Liver (tissue), 8 donors: ENCODE measurements at regions not wholly inside any gene's neighbourhood (a gene's known extent, or its start where the extent isn't known, plus 50 kb on each side); places are given as distances from the start of the nearest gene placed in this dataset.

Experiments
- DNase-seq: peaks from one replicate; pipeline ENCODE4 v3.0.0-alpha.2; 2017; ENCODE audit warnings: low spot score
- H3K27ac ChIP-seq, 2 donors: one replicate each; pipeline ENCODE4 v1.7.0; 2013; ENCODE audit warnings: inconsistent platforms in 2 of 2, low read length in 2 of 2, control low read depth in 1 of 2, low read depth in 1 of 2, mild to moderate bottlenecking in 1 of 2
- H3K27me3 ChIP-seq, 4 donors: one replicate each; pipeline versions ENCODE4 v1.6.1 to v1.7.0; 2013; ENCODE audit warnings: low read length in 3 of 4, inconsistent platforms in 1 of 4, mild to moderate bottlenecking in 1 of 4, moderate library complexity in 1 of 4; ENCODE audit not compliant: control insufficient read depth in 4 of 4, insufficient read depth in 4 of 4
- H3K36me3 ChIP-seq, 4 donors: one replicate each; pipeline versions ENCODE4 v1.6.1 to v1.7.0; 2013; ENCODE audit warnings: low read length in 3 of 4, mild to moderate bottlenecking in 3 of 4, low read depth in 1 of 4, moderate library complexity in 1 of 4; ENCODE audit not compliant: control insufficient read depth in 4 of 4, insufficient read depth in 3 of 4
- H3K4me1 ChIP-seq, 4 donors: one replicate each; pipeline versions ENCODE4 v1.6.1 to v1.7.0; 2013; ENCODE audit warnings: low read length in 3 of 4, mild to moderate bottlenecking in 3 of 4, moderate library complexity in 1 of 4; ENCODE audit not compliant: control insufficient read depth in 4 of 4, insufficient read depth in 4 of 4
- H3K4me3 ChIP-seq, 3 donors: one replicate each; pipeline versions ENCODE4 v1.6.1 to v1.7.0; 2013; ENCODE audit warnings: low read length in 3 of 3, control low read depth in 1 of 3, low read depth in 1 of 3, mild to moderate bottlenecking in 1 of 3
- H3K9ac ChIP-seq, 2 donors: one replicate each; pipeline ENCODE4 v1.7.0; 2013; ENCODE audit warnings: low read length in 2 of 2, mild to moderate bottlenecking in 2 of 2, moderate library complexity in 2 of 2, control low read depth in 1 of 2, low read depth in 1 of 2
- H3K9me3 ChIP-seq, 4 donors: one replicate each; pipeline versions ENCODE4 v1.6.1 to v1.7.0; 2013; ENCODE audit warnings: low read length in 3 of 4; ENCODE audit not compliant: control insufficient read depth in 4 of 4
- ATF3 ChIP-seq: IDR thresholded peaks from 2 replicates; pipeline ENCODE4 v1.6.1; 2016; ENCODE audit warnings: antibody characterized with exemption
- CTCF ChIP-seq: fragments of 150-350 bp; IDR thresholded peaks from 2 replicates; pipeline ENCODE4 v1.5.1; 2017; ENCODE audit warnings: improper control_type of control experiment, low read depth, low read length; ENCODE audit not compliant: missing input control
- EGR1 ChIP-seq, 2 donors: IDR thresholded peaks; 2 replicates each; pipeline ENCODE4 v1.6.1; 2016 to 2018; ENCODE audit warnings: antibody characterized with exemption in 2 of 2, low read depth in 2 of 2
- FOXA1 ChIP-seq: IDR thresholded peaks from 2 replicates; pipeline ENCODE4 v1.6.1; 2016; ENCODE audit warnings: antibody characterized with exemption
- FOXA2 ChIP-seq: IDR thresholded peaks from 2 replicates; pipeline ENCODE4 v1.6.1; 2016; ENCODE audit warnings: antibody characterized with exemption
- GABPA ChIP-seq, 2 donors: IDR thresholded peaks in 1 of 2; conservative IDR thresholded peaks in 1 of 2; 2 replicates each; pipeline ENCODE4 v1.6.1; 2016; ENCODE audit warnings: antibody characterized with exemption in 2 of 2, mild to moderate bottlenecking in 1 of 2, moderate library complexity in 1 of 2
- HNF4A ChIP-seq, 2 donors: conservative IDR thresholded peaks; 2 replicates each; pipeline ENCODE4 v1.6.1; 2016; ENCODE audit warnings: antibody characterized with exemption in 2 of 2, mild to moderate bottlenecking in 2 of 2
- HNF4G ChIP-seq: IDR thresholded peaks from 2 replicates; pipeline ENCODE4 v1.6.1; 2016; ENCODE audit warnings: antibody characterized with exemption
- JUND ChIP-seq, 2 donors: IDR thresholded peaks; 2 replicates each; pipeline ENCODE4 v1.6.1; 2016; ENCODE audit warnings: antibody characterized with exemption in 2 of 2
- NR2F2 ChIP-seq: IDR thresholded peaks from 2 replicates; pipeline ENCODE4 v1.6.1; 2016; ENCODE audit warnings: antibody characterized with exemption
- RAD21 ChIP-seq, 2 donors: IDR thresholded peaks; 2 replicates each; pipeline ENCODE4 v1.6.1; 2016; ENCODE audit warnings: antibody characterized with exemption in 2 of 2, mild to moderate bottlenecking in 2 of 2
- RXRA ChIP-seq, 2 donors: IDR thresholded peaks; 2 replicates each; pipeline ENCODE4 v1.6.1; 2017 to 2018; ENCODE audit warnings: antibody characterized with exemption in 2 of 2, mild to moderate bottlenecking in 1 of 2
- SP1 ChIP-seq: IDR thresholded peaks from 2 replicates; pipeline ENCODE4 v1.6.1; 2018; ENCODE audit warnings: antibody characterized with exemption, mild to moderate bottlenecking
- TAF1 ChIP-seq: conservative IDR thresholded peaks from 2 replicates; pipeline ENCODE4 v1.6.1; 2016; ENCODE audit warnings: antibody characterized with exemption, mild to moderate bottlenecking
- YY1 ChIP-seq: IDR thresholded peaks from 2 replicates; pipeline ENCODE4 v1.6.1; 2016; ENCODE audit warnings: antibody characterized with exemption, mild to moderate bottlenecking
- ZBTB33 ChIP-seq: IDR thresholded peaks from 2 replicates; pipeline ENCODE4 v1.6.1; 2016; ENCODE audit warnings: antibody characterized with exemption
- WGBS: extraction: QIAGEN DNeasy Blood & Tissue Kit; methylation state at CpG from one replicate; pipeline ENCODE4 v1.1.7; 2013; 5-methylcytosine and 5-hydroxymethylcytosine counted together
- donor health status: healthy.
- donor health status: healthy.
- donor health status: healthy.
- donor health status: healthy.
- donor health status: healthy.

- TF ChIP-seq CTCF (no peak), EGR1 (IDR thresholded peaks at IDR 0.05; ENCODE audit: low read depth in 2 of 2) (no peak), YY1 (no peak), SP1 (no peak), FOXA2 (no peak), TAF1 (no peak), ATF3 (no peak)
These were observed 444.7 kb downstream of the TLE1 start (continued) for GRCh38 chr9:81244631-81245030.

GRCh38 chr9:81242866-81243265, 446.5 kb downstream of the TLE1 start:
- Histone ChIP-seq H3K4me1 (no peaks in the 10 kb centered on the region), H3K27ac (no peak overlapping the region), H3K36me3 (no peaks in the 10 kb centered on the region), H3K27me3 (no peaks in the 10 kb centered on the region), H3K9ac (no peak overlapping the region), H3K9me3 (no peaks in the 10 kb centered on the region), H3K4me3 (no peak overlapping the region)
- no peak for DNase-seq
- WGBS, result 92% methylated on average over 1 of the region's 1 CpG
- TF ChIP-seq CTCF, result no peak
- TF ChIP-seq EGR1 (IDR thresholded peaks at IDR 0.05; ENCODE audit: low read depth in 2 of 2), result no peak
- no peak for TF ChIP-seq FOXA2
- TF ChIP-seq JUND (IDR thresholded peaks at IDR 0.05), result no peak
- TF ChIP-seq SP1, result no peak

GRCh38 chr9:81239388-81239787, 450.0 kb downstream of the TLE1 start:
- no peaks in the 10 kb centered on the region for H3K36me3 ChIP-seq
- TF ChIP-seq RAD21 (IDR thresholded peaks at IDR 0.05) (no peak), ZBTB33 (no peak), TAF1 (no peak), HNF4G (no peak), ATF3 (no peak), RXRA (IDR thresholded peaks at IDR 0.05) (no peak), FOXA1 (no peak), EGR1 (IDR thresholded peaks at IDR 0.05; ENCODE audit: low read depth in 2 of 2) (no peak), SP1 (no peak), HNF4A (conservative IDR thresholded peaks at IDR 0.05) (no peak), GABPA (IDR thresholded peaks at IDR 0.05 in 1 of 2, conservative IDR thresholded peaks at IDR 0.05 in 1 of 2) (no peak), NR2F2 (no peak), YY1 (no peak)
- DNase-seq, result no peak
- H3K9me3 ChIP-seq, result no peaks in the 10 kb centered on the region
- no peak overlapping the region for H3K4me3 ChIP-seq
- H3K27me3 ChIP-seq, result no peaks in the 10 kb centered on the region
- no peak overlapping the region for H3K27ac ChIP-seq
- H3K4me1 ChIP-seq, result no peaks in the 10 kb centered on the region
- H3K9ac ChIP-seq, result no peak overlapping the region
